ENCODE measurements at regions not wholly inside any gene's neighbourhood (a gene's known extent, or its start where the extent isn't known, plus 50 kb on each side); places are given as distances from the start of the nearest gene placed in this dataset.

DNA sequence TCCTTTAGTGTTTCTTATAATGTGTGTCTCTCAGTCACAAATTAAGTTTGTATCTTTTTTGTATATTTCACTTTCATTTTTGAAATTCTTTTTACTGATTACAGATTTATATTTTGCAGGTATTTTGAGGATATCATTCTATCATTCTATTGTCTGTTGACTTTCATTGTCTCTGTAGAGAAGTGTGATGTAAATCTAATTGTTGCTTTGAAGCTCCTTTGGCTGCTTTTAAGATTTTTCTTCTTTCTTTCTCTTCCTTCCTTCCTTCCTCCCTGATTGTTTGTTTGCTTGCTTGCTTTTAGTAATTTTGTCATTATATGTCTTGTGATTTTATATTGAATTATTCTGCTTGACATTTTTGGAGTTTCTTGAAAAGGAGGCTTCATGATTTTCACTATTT lies 75.3 kb upstream of the MAST4 start:
- no peaks in the 10 kb centered on the region for H3K27me3 ChIP-seq (ENCODE audit: control insufficient read depth in 1 of 2, insufficient read depth in 2 of 2, low read length in 2 of 2)
- intact Hi-C loops (cut with DNase I, micrococcal nuclease), result no loop called here
- no peak overlapping the region for H3K27ac ChIP-seq (ENCODE audit: low read depth in 1 of 2, low read length in 2 of 2)
- DNase-seq (no peak), ATAC-seq (ENCODE audit: poor library complexity) (no peak)
- TF ChIP-seq, protein P1, sequence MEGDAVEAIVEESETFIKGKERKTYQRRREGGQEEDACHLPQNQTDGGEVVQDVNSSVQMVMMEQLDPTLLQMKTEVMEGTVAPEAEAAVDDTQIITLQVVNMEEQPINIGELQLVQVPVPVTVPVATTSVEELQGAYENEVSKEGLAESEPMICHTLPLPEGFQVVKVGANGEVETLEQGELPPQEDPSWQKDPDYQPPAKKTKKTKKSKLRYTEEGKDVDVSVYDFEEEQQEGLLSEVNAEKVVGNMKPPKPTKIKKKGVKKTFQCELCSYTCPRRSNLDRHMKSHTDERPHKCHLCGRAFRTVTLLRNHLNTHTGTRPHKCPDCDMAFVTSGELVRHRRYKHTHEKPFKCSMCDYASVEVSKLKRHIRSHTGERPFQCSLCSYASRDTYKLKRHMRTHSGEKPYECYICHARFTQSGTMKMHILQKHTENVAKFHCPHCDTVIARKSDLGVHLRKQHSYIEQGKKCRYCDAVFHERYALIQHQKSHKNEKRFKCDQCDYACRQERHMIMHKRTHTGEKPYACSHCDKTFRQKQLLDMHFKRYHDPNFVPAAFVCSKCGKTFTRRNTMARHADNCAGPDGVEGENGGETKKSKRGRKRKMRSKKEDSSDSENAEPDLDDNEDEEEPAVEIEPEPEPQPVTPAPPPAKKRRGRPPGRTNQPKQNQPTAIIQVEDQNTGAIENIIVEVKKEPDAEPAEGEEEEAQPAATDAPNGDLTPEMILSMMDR (IDR thresholded peaks at IDR 0.05), result peak; percentile 16
- ChIA-PET CTCF (no interaction called here), POLR2A (no interaction called here)
- no peaks in the 10 kb centered on the region for H3K4me1 ChIP-seq (ENCODE audit: insufficient read depth, low read length)
- H3K36me3 ChIP-seq (ENCODE audit: insufficient read depth, low read length), result no peaks in the 10 kb centered on the region
- H3K4me3 ChIP-seq (ENCODE audit: low read length), result no peak overlapping the region
- Mint-ChIP-seq H3K27me3 (peaks cover 8% of the 10 kb centered on the region), H3K4me1 (ENCODE audit: low read depth) (no peaks in the 10 kb centered on the region), H3K27ac (no peak overlapping the region), H3K36me3 (ENCODE audit: low read depth) (no peaks in the 10 kb centered on the region), H3K9me3 (peaks cover 9% of the 10 kb centered on the region), H3K4me3 (no peak overlapping the region)
- peaks cover 0 to 6% of the 10 kb centered on the region in 2 experiments for H3K9me3 ChIP-seq (ENCODE audit: control insufficient read depth in 1 of 2, insufficient read depth in 1 of 2, low read length in 2 of 2)

DNA sequence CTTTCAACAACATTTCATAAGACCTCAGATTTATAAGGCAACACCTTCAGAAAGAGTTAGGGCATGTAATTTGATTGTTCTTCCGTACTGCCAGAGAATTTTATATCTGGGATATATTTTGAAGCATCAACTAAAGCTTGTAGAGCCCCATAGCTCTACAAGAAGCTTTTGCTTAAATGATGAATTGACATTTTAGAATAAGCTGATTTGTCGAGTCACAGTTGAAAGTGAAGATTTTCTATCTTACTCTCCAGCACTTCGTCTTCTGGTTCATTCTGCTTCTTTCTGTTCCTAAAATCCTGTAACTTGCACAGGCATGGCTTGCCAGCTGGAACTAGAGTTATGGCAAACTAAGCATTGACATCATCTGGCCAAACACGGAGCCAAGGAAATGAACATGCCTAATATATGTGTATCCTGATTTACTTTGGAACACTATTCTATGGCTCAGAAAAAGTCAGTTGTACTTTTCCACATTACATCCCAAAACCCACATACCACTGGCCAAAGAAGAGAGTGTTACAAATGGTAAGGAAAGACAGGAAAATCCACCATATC lies 68.6 kb upstream of the MAST4 start:
- H3K36me3 Mint-ChIP-seq (ENCODE audit: low read depth), result no peaks in the 10 kb centered on the region
- no peak overlapping the region for H3K4me3 Mint-ChIP-seq
- TF ChIP-seq, protein P1 (IDR thresholded peaks at IDR 0.05), result no peak
- intact Hi-C loops (cut with DNase I, micrococcal nuclease), result no loop called here
- ChIA-PET CTCF (no interaction called here), POLR2A (interaction anchor here (1.1 kb wide), 1 partner anchor 13 kb away, joined by 3 read pairs; no protein-coding TSS in a partner anchor)
- H3K4me1 ChIP-seq (ENCODE audit: insufficient read depth, low read length), result no peaks in the 10 kb centered on the region
- no peak overlapping the region for H3K27ac ChIP-seq (ENCODE audit: low read depth in 1 of 2, low read length in 2 of 2)
- H3K9me3 Mint-ChIP-seq, result no peaks in the 10 kb centered on the region
- H3K36me3 ChIP-seq (ENCODE audit: insufficient read depth, low read length), result no peaks in the 10 kb centered on the region
- H3K4me3 ChIP-seq (ENCODE audit: low read length), result no peak overlapping the region
- no peaks in the 10 kb centered on the region for H3K9me3 ChIP-seq (ENCODE audit: control insufficient read depth in 1 of 2, insufficient read depth in 1 of 2, low read length in 2 of 2)
- DNase-seq (no peak), ATAC-seq (ENCODE audit: poor library complexity) (no peak)
- no peaks in the 10 kb centered on the region for H3K4me1 Mint-ChIP-seq (ENCODE audit: low read depth)
- no peak overlapping the region for H3K27ac Mint-ChIP-seq
- H3K27me3 Mint-ChIP-seq, result peaks cover 13% of the 10 kb centered on the region
- no peaks in the 10 kb centered on the region for H3K27me3 ChIP-seq (ENCODE audit: control insufficient read depth in 1 of 2, insufficient read depth in 2 of 2, low read length in 2 of 2)

DNA sequence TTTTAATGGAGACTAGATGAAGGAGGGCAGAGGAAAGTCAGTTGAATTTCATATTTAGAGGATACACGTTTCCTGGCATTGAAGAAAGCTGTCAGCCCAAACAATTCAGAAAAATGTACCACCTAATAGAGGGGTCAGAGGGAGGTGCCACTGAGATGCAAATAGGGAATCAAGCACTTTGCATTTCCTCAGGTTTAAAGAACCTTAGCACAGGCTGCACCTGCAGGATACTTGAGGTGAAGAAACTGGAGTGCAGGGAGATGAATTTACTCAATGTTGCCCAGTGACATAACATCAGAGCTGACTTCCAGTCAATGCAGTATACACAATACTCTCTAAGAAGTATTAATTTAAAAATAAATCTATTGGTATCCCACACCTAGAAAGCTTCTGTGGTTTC lies 67.0 kb upstream of the MAST4 start:
- POLR2A ChIA-PET, result no interaction called here
- Histone ChIP-seq H3K36me3 (ENCODE audit: insufficient read depth, low read length) (no peaks in the 10 kb centered on the region), H3K27ac (ENCODE audit: low read depth in 1 of 2, low read length in 2 of 2) (no peak overlapping the region), H3K9me3 (ENCODE audit: control insufficient read depth in 1 of 2, insufficient read depth in 1 of 2, low read length in 2 of 2) (no peaks in the 10 kb centered on the region), H3K27me3 (ENCODE audit: control insufficient read depth in 1 of 2, insufficient read depth in 2 of 2, low read length in 2 of 2) (no peaks in the 10 kb centered on the region), H3K4me3 (ENCODE audit: low read length) (no peak overlapping the region), H3K4me1 (ENCODE audit: insufficient read depth, low read length) (no peaks in the 10 kb centered on the region)
- H3K4me1 Mint-ChIP-seq (ENCODE audit: low read depth), result no peaks in the 10 kb centered on the region
- no peaks in the 10 kb centered on the region for H3K36me3 Mint-ChIP-seq (ENCODE audit: low read depth)
- no peak for ATAC-seq (ENCODE audit: poor library complexity)
- no peak overlapping the region for H3K4me3 Mint-ChIP-seq
- H3K27ac Mint-ChIP-seq, result no peak overlapping the region
- TF ChIP-seq, protein P1 (IDR thresholded peaks at IDR 0.05), result no peak
- peaks cover 12% of the 10 kb centered on the region for H3K27me3 Mint-ChIP-seq
- no peaks in the 10 kb centered on the region for H3K9me3 Mint-ChIP-seq
- DNase-seq, result no peak
- intact Hi-C loops (cut with DNase I, micrococcal nuclease), result no loop called here
- CTCF ChIA-PET, result no interaction called here
